ENCODE measurements at regions not wholly inside any gene's neighbourhood (a gene's known extent, or its start where the extent isn't known, plus 50 kb on each side); places are given as distances from the start of the nearest gene placed in this dataset.
"Not testable (repeated sequence)": the region's sequence is repeated elsewhere in the genome, so short reads cannot be mapped to it uniquely, and the experiment has no call there.

DNA sequence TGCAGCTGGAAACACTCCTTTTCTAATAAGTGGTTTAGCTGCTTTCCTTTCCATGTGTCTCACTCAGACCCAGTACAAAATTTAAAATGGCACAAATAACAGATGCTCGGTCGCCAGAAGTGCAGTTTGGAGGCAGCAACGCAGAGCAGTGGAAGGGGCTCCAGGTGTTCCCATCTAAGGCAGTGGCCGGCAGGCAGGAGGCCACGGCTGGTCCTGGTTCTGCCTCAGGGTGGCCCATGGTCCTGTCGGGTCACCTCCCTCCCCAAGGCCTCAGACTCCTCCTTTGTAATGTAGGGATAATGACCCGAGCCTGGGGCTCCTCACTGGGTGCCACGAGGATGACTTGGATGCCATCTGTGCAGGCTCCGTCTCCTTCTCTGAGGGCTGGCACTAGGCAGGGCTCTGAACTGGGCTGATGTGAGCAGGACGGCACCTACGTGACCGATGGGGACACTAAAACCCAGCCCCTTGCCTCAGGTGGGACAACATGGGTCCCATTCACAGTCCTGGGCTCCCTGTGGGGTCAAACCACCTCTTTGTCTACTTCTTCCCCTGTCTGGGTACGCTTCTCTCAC lies 80.9 kb upstream of the SLC66A3 start:
- DNase-seq: no peak

DNA sequence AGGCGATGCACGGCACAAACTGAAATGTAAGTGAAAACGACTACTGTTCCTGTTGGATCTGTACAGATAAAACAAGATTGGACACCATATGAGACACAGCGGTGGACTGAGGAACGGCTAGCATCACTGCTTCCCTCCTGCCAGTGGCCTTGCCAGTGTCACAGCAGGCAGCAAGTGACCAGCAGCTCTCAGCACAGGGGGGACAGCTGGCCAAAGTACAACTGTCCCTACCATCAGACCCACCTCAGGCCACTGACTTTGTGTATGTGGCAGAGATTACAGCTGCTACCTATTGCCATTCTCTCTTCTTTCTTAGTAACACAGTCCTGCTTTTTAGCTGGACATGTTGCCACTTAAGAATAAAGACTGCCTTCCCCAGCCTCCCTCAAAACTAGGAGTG lies 80.0 kb upstream of the SLC66A3 start:
- no peak for DNase-seq

DNA sequence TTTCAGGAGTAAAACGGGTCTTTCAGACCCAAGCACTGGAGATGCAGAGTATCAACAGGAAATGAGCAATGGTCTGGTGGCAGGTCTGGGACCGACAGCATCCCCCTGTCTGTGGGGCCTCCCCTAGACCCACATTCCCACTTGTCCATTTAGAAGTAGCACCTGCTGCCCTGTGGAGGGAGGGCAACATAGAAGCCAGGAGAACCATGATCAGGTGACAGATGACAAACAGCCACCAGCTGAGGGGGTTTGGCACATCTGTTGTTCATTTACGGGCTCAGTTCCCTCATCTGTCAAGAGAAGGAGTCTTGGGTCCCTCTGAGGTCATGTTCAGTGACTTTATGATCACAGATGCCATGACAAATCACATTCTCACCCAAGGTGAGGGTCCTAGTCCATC lies 77.9 kb upstream of the SLC66A3 start:
- DNase-seq: no peak

DNA sequence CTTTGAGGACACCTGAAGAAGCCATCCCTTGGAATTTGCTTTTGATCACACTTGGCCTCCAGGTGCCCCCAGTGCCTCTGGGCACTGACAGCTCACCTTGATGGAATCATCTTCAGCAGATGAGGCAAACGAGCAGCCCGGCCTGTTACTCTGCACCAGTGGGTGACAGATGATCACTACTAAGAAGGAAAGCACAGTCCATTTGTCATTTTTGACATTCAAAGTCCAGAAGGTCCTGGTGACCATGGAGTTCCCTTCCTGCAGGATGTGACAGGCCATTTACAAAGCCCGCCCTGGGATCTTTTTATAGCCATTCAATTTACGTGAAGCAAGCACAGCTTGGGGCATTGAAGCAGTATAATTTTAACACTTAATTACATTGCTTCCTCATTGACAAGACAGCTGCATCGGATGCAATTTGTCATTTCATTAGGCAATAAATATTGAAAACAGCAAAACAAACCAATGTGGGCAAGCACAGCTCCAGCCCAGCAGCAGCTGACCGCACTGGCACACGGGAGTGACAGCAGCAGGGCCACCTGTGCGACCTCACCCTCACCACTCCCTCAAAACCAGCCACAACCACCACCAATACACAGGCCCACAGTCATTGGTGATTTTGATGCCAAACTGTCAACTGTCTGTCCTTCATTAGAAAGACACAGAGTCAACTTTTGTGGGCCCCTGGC lies 76.0 kb upstream of the SLC66A3 start:
- no peak for DNase-seq

DNA sequence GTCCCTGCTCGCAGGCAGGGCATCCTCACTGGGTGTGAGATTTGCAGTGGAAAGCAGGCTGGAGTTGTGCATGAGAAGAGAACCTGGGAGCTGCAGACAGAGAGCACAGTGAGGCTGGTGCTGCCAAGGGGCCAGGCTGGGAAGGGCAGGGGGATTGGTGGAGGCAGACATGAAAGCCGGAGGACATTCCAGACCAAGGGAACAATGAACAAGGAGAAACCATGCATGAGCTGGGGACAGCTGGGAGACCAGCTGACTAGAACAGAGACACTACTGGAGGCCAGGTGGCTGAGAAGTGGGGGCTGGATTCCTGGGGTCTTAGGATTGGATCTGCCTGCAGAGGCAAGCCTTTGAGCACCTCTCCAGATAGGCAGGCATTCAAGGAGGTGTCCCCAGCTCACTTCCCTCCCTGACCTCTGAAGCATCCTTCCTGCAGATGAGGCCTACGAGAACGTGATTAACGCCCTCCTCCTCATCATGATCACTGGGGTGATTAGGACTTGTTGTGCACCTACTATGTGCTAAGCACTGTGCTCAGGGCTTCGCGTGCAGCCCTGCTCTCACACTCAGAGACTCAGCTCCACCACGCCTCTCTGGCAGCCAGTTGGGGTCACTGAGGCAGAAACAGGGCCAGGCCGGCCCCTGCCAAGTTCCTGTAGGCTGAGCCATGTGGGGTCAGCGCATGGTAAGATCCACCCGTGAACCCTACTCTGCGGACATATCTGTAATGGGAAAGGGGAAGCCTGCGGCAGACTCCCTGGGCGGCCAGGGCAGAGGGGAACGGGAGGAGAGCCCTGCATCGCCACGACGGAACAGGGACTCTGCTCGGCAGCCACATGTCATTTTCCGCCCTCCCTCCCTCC lies 74.8 kb upstream of the SLC66A3 start:
- DNase-seq: no peak

DNA sequence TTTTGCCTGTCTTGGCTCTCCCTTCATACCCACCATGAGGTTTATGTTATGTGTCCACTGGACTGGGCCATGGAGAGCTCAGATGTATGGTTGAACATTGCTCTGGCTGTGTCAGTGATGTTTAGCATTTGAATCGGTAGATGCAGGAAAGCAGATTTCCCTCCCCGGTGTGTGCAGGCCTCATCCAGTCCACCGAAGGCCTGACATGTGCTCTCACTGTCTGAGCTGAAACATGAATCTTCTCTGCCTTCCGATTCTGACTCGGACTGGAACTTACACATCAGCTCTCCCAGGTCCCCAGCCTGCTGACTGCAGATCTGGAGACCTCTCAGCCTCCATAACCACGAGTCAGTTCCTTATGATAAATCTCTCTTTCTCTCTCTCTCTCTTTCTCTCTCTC lies 72.4 kb upstream of the SLC66A3 start:
- DNase-seq: no peak

DNA sequence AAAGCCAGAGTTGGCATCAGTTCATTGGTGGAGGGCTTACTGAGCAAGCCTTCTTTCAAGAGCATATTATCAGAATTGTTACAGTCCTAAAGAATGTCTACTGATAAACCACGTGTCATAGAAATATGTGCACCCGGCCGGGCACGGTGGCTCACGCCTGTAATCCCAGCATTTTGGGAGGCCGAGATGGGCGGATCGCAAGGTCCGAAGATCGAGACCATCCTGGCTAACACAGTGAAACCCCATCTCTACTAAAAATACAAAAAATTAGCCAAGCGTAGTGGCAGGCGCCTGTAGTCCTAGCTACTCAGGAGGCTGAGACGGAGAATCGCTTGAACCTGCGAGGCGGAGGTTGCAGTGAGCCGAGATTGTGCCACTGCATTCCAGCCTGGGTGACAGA lies 66.4 kb upstream of the SLC66A3 start:
- DNase-seq: not testable (repeated sequence)

DNA sequence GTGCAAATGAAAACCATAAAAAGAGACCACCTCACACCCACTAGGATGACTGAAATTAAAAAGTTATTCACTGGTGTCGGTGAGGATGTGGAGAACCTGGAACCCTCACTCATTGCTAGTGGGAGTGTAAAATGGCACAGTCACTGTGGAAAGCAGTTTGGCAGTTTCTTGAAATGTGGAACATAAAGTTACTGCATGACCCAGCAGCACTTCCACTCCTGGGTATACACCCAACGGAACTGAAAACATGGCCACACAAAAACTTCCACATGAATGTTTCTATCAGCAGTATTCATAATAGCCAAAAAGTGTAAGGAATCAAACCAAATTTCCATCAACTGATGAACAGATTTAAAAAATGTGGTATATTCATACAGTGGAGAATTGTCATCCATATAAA lies 65.1 kb upstream of the SLC66A3 start:
- DNase-seq: peak in 1 of 5 experiments; percentile 25

DNA sequence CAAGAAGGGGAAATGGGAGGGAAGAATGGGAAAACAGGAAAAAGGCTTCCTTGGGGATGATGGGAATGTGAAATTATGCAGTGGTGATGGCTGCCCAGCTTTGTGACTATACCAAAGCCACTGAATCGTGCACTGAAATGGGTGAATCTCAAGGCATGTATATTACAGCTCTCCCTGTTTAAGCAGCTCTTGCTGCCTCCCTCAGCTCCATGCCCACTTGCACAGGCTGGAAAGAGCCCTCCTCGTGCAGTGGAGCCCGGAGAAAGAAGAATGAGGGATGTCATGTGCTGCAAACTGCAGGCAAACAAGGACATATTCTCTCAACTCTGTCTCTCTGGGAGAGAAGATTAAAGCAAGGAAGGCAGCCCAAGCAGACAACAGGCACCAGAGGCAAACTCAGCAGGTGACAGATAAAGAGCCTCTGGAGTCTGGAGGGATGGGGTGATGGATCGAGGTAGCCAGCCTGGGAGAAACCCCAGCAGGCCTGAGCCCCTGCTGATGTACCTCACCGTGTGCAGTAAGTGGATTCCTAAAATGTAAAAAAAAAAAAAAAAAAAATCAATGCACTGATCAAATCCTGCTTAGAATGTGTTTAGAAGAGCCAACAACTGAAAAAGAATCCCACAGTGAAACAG lies 62.4 kb upstream of the SLC66A3 start:
- no peak for DNase-seq

DNA sequence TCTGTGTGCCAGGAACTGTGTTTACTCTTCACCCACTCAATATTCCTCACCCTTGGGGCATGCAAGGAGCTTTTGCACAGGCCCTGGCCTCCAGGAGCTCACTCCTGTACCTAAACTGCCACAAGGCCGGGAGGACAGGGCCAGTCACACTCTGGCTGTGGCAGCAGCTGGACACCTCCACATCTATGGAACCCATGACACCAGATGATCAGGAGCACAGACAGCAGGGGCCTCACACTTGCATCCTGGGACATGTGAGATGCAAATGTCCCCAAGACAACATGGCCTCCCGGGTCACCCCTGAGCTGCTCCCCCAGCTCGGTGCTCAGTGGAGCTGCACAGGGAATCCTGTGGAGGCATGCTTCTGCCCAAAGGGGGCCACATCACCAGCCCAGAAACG lies 61.8 kb upstream of the SLC66A3 start:
- DNase-seq: no peak

DNA sequence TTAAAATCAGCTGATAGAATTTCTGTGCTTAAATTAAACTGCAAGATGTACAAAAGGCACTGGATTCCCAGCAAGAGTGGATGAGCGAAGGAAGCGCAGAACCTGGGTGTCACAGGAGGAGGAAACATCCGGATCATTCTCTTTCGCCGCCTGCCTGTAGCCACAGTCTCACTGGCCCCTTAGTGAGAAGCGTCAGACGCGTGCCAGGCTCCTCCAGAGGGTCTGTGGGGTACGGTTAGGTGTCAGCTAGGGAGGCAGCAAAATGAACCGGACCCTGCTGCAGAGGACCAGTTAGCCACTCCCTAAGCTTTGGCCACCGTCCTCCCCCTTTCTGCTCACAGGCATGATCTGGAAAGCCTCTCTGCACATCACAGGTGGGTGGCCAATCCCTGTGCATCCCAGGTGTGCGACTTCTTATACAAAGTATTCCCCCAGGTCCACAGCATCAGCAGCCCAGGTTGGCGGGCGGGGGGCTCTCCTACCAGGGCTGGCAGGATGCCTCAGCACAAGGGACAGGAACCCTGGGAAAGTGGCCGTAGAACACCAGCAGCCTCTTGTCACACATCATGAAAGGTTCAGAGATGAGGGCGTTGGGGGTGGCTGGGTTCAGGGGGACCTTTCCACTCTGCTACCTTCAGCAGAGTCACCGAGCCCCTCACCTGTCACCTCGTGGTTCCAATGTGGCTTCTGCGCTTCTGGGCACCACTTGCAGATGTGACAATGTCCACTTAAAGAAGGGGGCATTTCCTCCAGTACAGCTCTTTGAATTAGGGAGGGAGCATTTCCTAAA lies 61.1 kb upstream of the SLC66A3 start:
- no peak for DNase-seq

DNA sequence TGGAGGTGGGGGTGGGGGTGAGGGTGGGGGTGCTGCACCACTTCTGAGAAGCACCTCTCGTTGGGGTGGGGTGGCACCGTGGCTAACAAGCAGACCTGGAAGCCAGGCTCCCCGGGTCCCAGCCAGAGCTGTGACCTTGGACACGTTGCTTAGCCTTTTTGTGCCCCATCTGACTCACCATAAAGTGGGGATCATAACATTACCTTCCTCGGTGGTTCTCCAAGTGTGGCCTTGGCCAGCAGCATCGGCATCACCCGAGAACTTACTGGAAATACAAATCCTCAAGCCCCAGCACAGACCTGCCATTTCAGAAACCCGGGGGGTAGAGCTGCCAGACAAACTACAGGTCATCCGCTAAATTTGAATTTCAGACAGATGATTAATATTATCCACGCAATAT lies 58.7 kb upstream of the SLC66A3 start:
- no peak for DNase-seq

DNA sequence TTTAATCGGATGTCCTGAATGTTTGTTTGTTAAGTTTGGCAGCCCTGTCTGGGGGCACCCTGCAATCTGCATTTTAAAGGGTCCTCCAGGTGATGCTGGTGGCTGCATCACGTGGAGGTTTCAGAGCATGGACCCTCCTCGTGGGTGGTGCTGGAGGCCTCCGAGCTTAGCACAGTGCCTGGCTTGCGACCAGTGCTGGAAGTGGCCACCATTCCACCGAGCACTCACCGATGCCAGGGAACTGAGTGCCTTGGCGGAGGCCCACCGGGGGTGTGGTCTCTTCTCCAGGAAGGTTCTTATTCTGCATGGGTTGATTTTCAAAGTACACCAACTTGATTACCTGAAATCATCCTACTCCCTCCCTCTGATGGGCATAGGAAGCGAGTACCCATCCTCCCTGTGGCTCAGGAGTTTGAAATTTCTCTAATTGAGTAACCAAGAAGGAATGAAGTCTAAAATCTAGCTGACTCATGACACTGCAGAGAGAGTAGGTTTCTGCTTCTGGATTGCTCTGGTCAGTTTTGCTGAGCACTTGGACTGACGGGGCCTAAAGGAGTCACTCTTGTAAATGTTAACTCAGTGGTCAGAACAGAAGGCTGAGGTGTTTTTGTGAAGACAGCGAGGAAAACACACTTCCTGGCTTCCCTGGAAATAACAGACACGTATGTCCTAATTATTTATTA lies 58.1 kb upstream of the SLC66A3 start:
- DNase-seq: no peak

DNA sequence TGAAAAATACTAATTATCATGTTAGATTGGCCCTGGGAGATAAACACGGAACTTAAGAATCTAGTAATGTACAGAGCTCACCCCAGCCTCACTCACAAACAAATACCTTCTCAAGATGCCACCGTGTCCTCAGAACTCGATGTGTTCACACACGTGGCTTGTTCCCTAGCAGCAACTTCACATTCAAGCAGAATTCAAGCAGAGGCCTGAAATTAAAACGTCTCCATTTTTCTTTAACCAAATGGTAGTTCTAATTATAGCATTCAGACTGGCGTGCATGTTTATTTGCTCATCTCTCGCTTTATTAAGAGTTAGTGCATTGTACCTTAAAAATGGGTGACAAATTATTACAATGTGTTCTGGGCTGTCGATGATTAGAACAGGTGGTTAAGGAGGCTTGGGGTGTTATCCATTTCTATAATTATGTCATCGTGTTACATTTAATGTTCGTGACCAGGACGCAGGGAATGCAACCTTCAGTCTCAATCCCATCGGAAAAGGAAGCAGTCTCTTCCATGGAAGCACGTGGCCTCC lies 57.3 kb upstream of the SLC66A3 start:
- DNase-seq: no peak

DNA sequence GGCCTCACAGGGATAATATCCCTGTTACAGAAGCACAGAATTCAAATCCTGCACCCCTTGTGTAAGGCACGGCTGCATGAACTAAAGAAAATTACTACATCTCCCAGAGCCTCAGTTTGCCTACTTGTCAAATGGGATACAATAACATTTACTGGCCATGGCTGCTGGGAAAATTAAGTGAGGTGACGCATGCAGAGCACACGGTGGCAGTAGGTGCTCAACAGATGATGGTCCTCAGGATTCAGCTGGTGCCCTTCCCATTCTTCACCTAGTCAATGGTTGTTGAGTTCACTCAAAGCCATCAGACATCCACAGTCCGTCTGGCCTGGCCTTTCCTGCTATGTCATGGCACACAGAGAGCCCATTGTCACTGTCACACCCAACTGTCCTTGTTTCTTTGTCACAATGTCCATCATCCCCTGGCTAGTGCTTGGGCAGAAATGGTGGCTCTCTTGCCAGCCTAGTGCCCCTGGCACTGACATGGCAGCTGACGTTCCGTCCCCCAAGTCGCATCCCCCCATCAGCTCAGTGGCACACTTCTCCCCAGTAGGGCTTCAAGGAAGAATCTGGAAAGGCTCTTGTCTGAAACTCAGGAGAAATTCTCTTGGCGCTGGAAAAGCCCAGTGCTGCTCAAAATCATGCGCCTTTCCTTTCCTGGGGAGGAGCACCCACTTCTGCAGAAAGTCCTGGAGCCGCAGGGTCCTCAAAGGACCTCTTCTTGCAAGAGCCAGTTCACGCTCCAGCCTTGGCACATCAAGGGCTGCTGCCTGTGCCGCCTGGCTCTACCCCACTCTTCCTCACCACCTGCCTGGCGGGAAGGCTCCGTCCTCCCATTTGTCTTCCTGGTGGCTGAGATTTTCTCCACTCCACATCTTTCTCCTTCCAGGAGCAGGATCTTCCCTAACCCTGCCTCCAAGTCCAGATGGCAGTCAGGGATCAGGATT lies 55.9 kb upstream of the SLC66A3 start:
- peak in 1 of 5 experiments; percentile 20 for DNase-seq

DNA sequence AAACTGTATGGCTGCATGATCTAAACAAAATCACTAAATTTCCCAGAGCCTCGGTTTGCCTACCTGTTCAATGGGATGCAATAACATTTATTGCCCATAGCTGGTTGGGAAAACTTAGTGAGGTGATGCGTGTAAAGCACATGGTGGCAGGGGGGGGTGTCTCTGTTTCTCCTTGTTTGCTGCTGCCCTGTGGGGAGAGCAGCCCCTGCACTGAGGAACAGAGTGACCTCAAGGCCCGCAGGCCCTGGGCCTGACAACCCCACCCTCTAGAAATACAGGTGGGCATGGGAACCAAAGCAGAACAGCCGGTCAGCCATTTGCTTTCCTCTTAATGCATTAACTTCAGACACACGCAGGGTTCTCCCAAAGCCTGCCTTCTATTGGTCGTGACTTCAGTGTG lies 55.1 kb upstream of the SLC66A3 start:
- DNase-seq: no peak

DNA sequence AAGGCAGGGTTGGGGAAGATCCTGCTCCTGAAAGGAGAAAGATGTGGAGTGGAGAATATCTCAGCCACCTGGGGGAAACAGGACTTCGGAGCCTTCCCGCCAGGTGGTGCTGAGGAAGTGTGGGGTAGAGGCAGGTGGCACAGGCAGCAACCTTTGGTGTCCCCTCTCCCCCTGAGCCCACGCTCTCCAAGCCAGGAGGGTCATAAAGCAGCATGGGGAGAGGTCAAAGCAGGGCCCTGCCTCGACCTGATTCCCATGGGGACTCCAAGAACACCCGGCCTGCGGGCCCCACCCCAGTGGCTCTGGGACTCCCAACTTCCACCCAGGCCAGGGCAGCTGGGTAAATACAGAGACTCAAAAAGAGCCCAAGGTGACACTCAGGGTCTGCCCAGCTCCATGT lies 54.3 kb upstream of the SLC66A3 start:
- no peak for DNase-seq

DNA sequence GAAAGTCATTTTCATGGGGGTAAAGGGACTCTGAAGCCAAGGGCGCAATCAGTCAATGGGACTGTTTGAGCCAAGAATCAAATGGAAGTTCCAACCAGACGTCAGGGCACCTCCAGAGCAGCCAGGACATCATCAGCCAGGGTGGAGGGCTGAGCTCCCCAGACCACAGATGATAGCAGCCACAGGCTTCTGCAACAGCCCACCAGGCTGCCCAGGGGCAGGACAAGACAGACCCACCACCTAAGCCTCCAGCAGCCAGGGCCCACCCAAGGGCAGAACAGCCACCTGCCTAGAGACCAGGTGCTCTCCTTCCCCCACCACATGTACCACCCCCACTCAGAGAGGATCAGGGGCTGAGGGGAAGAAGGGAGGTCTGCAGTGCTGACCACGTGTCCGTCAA lies 53.8 kb upstream of the SLC66A3 start:
- no peak for DNase-seq

DNA sequence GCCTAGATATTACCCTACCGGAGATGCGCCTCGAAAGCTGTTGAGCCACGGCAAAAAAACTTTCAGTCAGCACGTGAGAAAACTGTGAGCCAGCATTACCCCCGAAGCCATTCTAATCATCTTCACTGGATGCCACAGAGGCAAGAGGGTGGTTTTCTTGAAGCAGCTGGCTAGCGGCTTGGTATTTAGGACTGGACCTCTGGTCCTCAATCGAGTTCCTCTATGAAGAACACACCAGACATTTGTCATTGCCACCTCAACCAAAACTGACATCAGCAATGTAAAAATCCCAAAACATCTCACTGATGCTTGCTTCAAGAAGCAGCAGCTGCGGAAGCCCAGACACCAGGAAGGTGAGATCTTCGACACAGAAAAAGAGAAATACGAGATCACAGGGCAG lies 52.8 kb upstream of the SLC66A3 start:
- no peak for DNase-seq

Measured in T-helper 2 cell (primary cell).